ENCODE measurements at regions not wholly inside any gene's neighbourhood (a gene's known extent, or its start where the extent isn't known, plus 50 kb on each side); places are given as distances from the start of the nearest gene placed in this dataset.

DNA sequence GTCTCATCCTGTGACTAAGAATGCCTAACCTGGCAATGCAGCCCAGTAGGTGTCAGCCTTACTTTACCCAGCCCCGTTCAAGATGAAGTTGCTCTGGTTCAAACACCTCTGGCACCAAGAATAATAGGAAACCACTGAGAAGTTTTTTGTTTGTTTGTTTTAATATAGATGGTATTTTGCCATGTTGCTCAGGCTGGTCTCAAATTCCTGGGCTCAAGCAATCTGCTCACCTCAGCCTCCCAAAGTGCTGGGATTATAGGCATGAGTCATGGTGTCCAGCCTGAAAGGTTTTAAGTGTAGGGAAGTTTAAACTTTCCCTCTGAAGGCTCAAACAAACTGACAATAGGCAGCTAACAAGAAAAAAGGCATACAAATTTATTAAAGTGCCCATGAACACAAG lies 51.2 kb upstream of the ABCC4 start:
- DNase-seq: no peak

DNA sequence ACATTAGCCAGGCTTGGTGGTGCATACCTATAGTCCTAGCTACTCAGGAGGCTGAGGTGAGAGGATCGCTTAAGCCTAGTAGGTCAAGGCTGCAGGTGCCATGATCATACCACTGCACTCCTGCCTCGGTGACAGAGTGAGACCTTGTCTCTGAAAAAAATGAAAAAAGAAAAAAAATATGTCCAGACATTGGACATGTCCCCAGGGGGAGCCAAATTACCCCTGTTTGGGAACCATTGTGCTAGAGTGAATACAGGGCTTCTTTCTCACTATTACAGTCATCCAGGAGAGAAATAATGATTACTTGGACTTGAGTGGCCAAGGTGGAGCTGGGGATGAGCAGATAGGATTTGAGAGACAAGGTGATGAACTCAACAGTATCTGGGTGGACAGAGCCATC lies 52.9 kb upstream of the ABCC4 start:
- no peak for DNase-seq

DNA sequence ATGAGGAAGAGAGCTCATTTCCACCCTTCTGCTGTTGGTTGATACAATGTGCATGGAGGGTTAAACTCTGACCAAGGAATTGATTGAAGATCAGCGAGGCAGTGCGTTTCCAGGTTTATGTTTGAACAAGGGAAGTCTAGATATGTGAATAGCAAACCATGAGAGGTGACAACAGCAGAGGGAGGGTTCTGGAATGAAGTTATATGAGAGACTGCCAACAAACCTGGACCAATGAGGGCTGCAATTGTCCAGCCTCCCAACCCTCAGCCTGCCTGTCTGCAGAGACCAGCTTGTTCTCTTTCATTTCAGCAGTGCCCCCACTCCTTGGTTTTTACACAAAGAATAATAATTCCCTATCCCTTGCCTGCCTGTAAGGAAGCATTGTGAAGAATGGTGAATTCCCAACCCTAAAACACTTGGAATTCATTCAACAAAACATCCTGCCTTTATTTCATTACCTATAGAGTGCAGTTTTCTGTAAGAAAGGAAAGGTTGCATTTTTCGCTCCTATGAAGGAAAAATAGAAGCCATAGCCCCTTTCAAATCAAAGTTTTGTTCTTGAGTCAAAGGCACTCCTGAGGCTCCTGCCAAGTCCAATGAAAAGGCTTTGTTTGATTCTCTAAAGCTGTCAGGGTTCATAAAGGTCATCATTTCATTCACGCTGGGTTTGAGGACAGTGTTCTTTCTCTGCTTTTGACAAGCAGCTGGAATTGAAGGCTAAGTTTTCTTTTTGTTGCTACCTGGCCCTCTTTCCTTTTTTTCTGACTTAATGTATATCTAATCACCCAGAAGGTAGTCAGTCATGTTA lies 53.6 kb upstream of the ABCC4 start:
- DNase-seq: no peak

DNA sequence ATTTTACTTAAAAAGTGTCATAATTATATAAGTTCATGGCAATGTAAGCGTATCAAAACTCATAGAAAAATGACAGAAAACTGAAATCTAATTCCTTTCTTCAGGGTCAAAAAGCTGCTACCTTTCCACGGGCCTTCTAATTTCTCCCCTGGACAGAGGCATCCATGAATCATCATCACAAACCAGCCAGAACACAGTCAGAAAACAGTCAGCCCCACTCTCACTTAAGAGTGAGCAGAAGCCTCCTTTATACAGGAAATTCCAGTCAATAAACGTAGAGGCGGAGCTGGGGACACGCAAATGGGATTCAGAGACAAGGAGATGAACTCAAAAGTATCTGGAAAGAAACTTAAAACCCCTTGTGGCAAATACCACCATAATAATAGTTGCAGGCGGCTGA lies 54.2 kb upstream of the ABCC4 start:
- DNase-seq: no peak

DNA sequence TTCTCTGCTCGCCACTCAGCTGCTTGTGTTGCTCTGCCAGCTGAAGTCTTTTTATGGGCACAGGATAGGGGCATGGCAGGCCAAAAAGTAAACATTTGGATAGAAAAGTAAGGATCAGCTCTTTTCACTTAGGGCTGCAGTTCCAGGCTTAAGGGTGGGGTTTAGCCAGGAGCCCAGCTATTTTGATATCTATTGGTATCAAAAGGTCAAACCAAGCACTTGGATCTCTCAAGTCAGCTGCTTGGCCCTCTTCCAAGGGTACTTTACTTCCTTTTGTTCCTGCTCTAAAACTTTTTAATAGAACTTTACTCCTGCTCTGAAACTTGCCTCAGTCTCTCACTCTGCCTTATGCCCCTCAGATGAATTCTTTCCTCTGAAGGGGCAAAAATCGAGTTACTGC lies 55.7 kb upstream of the ABCC4 start:
- DNase-seq: no peak

DNA sequence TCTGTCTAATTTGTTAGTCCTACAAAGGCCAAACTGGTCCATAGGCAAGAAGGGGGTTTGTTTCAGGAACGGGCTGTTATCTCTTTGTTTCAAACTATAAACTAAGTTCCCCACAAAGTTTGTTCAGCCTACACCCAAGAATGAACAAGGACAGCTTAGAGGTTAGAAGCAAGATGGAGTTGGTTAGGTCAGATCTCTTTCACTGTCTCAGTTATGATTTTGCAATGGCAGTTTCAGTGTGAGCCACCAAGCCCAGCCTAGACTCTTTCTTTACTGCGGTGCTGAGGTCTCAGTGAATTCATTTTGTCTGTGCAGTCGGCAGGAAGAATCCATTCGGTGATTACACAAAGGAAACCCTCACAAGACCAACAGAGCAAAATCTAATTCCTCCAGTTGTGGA lies 56.6 kb upstream of the ABCC4 start:
- DNase-seq: no peak

DNA sequence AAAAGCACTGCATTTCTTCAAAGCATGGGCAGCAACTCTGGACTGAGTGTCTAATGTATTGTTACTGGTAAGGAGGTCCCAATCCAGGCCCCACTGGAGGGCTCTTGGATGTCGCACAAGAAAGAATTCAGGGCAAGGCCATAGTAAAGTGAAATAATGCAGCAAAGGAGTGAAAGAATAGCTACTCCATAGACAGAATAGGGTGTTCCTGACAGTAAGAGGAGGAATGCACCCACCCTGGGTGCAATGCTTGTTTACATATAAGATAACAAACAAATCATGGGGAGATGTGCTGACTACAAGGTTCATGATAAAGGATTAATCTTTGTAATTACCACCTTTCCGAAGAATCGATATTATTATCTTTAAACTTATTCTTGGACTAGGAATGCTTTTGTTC lies 58.8 kb upstream of the ABCC4 start:
- DNase-seq: no peak

DNA sequence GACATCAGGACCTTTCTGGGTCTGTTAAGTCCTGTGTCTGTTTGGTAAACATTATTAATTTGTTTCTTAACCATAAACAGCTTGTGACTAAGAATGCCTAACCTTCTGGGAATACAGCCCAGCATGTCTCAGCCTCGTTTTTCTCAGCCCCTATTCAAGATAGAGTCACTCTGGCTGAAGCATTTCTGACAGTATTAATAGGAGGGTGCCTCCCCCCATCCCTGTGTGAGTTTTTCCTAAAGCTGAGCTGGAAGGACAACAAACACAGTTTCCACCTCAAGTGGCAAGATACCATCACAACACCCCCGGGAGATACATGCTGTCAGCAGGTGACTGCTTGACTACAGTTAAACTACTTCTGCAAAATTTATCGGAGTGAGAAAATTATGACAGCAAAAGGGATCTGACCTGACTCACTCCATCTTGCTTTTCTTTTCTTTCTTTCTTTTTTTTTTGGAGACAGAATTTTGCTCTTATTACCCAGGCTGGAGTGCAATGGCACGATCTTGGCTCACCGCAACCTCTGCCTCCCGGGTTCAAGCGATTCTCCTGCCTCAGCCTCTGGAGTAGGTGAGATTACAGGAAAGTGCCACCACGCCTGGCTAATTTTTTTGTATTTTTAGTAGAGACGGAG lies 59.3 kb upstream of the ABCC4 start:
- DNase-seq: no peak

DNA sequence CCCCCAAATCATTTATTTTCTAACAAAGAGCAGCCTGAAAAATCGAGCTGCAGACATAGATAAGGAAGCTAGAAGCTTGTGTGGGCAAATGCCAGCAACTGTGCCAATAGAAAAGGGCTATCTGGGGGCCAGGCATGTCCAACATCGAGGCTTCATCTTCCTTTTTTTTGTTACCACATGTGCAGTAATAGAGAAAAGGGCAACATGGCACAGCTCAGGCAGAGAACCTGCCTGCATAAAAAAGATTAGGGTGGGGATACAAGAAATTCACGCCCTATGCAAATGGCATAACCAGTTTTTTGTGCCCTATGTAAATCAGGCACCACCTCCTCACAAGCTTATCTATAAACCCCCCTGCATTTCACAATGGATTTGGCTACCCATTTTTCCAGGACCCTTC lies 60.4 kb upstream of the ABCC4 start:
- DNase-seq: no peak

DNA sequence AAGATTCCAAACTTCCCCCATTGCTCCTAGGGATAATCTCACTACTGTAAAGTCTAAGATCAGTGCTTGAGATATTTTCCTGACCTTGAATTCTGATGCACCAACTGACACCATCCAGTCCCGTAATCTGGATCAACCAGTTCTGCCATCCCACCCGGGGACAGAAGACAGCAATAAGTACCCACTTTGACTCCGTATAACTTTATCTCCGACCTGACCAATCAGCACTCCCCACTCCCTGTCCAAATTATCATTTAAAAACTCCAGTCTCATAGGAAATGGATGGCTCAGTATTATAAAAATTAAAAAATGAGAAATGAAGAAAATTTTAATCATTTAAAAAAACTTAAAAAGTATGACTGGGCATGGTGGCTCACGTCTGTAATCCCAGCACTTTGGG lies 61.4 kb upstream of the ABCC4 start:
- no peak for DNase-seq

DNA sequence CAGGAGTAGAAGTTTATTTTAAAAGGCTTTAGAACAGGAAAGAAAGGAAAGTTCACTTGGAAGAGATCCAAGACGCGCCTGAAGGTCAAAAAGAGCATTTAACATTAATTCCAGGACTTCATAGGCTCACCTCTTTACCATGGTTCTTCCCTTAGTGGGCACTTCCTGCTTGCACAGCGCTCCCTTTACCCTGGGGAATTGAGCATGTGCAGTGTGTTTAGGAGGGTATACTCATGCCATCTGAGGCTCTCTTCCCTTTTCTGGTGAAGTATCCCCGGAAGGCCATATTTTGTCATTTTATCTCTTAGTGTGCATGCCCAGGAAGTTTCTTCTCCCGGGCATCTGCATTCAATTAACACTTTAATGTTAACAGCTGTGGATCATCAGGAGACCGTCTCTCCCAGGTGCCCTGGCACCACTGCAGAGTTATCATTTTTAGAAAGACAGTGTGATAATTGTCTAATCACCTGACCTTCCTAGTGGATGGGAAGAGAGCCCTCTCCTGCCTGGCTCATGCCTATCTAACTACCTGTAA lies 66.1 kb upstream of the ABCC4 start:
- no peak for DNase-seq

DNA sequence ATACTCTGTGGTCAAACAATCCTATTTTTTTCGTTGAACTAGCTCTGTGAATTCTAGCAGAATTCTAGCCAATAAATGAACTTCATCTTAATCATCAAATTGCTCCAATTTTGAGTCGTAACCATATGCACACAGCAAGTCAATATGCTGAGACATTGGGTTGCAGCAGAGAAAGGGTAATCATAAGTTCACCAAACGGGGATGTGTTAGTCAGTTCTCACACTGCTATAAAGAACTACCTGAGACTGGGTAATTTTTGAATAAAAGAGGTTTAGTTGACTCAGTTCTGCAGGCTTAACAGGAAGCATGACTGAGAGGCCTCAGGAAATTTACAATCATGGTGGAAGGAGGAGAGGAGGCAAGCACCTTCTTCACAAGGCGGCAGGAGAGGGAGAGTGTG lies 67.7 kb upstream of the ABCC4 start:
- no peak for DNase-seq

DNA sequence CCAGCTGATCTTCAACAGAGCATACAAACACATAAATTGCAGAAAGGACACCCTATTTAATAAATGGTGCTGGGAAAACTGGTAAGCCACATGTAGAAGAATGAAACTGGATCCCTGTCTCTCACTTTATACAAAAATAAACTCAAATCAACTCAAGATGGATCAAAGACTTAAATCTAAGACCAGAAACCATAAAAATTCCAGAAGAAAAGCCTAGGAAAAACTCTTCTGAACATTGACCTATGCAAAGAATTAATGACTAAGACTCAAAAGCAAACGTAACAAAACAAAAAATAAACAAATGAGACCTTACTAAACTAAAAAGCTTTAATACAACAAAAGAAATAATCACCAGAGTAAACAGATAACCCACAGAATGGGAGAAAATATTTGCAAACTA lies 74.5 kb upstream of the ABCC4 start:
- no peak for DNase-seq

DNA sequence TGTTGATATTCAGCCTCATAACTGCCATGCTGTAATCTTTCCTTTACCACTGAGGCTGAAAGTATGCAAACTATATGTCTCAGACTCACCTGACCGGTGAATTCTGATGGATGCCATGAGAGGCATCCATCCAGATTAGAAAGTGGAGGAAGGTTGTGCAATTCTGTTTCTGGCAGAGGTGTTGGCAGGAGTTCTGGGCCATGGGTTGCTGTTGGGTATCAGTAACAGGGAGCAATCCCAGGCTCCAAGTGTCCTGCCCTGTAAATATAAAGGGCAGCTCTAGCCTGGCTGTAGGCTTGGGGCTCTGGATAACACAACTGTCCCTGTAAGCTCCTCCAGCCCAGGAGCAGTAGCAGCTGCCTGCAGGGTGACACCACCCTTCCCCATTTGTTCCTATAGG lies 77.4 kb upstream of the ABCC4 start:
- no peak for DNase-seq

DNA sequence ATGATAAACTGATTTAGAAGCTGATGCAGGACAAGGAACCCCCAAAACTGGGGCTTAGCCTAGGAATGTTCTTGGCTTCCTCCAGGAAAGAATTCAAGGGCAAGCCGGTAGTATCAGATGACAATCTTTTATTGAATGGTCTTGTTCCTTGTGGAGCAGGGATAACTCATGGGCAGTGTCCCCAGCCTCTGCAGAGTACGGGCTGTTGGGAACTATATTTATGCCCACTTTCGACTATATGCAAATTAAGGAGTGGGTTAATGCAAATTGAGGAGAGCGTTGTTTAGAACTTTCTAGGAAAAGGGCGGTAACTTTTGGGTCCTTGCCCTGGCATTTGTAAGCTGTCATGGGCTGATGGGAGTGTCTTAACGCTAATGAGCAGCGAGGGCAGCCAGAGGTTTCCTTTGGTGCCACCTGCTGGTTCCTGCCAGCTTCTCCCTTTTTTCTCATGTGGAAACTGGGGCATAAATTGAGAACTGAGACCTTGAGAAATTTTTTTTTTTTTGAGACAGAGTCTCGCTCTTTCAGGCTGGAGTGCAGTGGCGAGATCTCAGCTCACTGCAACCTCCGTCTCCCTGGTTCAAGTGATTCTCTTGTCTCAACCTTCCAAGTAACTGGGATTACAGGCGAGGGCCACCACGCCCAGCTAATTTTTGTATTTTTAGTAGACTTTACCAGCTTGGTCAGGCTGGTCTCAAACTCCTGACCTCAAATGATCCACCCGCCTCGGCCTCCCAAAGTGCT lies 79.4 kb upstream of the ABCC4 start:
- peak; percentile 64 for DNase-seq

DNA sequence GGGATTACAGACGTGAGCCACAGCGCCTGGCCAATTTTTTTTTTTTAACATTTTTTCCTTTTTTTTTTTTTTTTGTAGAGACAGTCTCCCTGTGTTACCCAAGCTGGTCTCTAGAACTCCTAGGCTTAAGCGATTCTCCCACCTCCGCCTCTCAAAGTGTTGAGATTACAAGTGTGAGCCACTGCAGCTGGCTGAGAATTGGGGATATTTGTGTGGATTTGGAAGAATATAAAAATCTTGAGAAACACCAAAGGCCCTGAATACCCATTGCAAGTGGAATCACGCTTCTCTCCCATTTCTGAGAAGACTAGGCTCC lies 79.9 kb upstream of the ABCC4 start:
- no peak for DNase-seq

DNA sequence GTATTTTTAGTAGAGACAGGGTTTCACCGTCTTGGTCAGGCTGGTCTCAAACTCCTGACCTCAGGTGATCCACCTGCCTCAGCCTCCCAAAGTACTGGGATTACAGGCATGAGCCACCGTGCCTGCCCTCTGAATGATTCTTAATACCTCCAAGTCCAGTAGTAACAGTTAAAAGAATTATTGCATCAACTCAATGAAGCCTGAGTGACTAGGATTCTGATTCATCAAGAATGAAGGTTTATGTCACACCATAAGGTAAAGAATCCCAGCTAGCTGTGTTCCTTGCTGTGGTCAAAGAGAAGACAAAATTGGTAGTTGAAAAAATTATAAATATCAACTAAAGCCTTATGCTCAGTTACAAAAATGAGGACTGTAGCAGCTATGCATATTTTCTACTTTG lies 81.2 kb upstream of the ABCC4 start:
- DNase-seq: no peak

DNA sequence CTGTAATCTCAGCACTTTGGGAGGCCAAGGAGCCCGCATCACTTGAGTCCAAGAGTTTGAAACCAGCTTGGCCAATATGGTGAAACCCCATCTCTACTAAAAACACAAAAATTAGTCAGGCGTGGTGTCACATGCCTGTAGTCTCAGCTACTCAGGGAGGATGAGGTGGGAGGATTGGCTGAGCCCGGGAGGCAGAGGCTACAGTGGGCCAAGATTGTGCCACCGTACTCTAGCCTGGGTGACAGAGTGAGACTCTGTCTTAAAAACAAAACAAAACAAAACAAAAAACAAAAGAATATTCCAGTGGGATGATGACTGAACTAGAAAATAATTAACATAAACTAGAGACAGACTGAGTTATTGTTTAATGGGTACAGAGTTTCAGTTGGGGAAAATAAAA lies 81.7 kb upstream of the ABCC4 start:
- DNase-seq: no peak

DNA sequence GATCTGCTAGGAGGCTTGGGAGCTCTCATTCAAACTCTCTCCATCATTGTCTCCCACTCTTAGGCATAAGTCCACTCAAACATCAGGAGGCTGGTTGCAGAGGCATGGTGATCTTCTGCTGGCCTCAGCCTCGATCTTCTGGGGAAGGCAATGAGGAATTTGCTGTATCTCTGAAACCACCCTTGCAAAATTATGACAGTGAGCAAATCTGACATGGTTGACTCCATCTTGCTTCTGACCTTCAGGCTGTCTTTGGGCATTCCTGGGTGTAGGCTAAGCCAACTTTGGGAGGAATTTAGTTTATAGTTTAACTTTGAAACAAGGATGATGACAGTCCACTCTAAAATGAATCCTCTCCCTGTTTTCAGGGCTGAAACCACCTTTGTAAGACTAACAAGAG lies 84.1 kb upstream of the ABCC4 start:
- no peak for DNase-seq

DNA sequence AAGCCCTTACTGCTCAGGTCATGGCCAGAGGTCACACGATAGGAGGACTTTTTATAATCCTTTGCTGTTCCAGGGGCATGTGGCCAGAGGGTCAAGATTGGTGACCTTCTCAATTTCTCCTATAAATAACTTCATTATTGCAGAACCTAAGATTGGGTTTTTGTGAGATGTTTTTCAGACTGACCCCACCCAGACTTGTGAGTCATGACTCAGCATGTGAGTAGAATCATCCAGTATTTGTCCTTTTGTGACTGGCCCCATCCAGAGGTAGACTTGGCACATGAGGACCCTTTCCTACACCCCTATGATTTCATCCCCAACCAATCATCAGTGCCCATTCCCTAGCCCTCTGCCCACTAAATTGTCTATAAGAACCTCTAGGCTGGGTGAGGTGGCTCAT lies 84.5 kb upstream of the ABCC4 start:
- no peak for DNase-seq

DNA sequence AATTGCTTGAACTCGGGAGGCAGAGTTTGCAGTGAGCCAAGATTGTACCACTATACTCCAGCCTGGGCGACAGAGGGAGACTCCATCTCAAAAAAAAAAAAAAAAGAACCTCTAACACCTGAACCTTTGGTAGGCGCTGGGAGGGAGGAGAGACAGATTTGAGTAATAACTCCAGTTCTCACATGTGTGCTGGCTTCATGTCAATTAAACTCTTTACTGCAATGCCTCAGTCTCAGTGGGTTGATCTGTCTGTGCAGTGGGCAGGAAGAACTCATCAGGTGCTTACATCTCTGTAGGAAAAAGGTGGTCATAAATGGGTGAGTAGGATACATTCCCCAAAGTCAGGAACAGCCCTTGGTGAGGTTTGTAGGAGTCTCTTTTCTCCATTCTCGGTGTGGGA lies 85.1 kb upstream of the ABCC4 start:
- no peak for DNase-seq

DNA sequence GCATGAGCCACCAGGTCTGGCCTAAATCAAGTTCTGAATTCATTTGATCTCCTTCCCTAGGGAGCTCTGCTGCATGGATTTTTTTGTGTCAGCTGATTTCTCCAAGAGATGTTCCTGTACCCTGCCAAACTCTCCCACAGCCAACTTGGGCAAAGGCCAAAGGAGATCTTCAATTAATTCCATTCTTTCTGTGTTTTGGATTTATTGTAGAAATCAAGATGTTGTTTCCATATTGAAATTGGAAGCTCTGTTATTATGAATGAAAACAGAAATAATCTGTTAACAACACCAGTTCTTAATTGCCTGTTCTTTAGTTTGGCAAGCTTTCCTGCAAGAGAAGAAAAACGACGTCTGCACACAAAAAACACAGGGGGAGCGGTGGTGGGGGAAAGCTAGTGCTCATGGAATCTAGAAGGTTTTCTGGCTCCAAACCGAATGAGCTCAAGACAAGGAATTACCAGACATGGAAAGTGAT lies 86.5 kb upstream of the ABCC4 start:
- no peak for DNase-seq

DNA sequence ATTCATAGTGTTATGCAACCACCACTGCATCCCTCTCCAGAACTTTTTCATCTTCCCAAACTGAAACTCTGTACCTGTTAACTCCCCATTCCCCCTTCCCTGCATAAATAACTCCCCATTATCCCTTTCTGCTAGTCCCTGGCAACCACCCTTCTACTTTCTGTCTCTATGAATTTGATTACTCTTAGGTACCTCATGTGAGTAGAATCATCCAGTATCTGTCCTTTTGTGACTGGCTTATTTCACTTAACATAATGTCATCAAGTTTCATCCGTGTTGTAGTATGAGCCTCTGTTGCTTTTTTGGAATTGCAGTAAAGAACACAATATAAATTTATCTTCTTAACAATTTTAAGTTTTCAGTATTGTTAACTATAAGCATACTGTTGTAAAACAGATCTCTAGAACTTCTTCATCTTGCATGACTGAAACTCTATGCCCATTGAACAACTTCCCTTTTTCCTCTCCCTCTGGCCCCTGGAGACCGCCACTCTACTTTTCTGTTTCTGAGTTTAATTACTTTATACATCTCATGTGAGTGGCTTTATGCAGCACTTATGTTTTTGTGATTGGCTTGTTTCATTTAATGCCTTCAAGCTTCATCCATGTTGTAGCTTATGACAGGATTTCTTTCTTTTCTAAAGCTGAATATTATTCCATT lies 87.3 kb upstream of the ABCC4 start:
- no peak for DNase-seq

DNA sequence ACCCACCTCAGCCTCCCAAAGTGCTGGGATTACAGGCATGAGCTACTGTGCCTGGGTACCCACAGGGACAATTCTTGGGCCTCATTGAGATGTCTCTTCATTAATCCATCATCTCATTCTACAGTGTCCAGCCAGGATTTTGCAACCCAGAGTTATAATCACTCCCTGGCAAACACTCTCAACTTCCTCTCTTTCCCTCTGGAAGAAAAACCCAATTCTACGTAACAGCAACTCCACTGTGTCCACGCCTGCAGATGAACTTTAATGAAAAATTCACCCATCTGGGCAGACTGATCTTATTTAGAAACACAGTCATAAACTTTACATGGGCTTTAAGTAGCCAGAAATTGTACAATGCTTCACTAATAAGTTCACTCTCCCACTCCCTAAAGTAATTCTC lies 90.1 kb upstream of the ABCC4 start:
- DNase-seq: no peak

Measured in NCI-H1694 (cell line).